ENCODE measurements at regions not wholly inside any gene's neighbourhood (a gene's known extent, or its start where the extent isn't known, plus 50 kb on each side); places are given as distances from the start of the nearest gene placed in this dataset.

DNA sequence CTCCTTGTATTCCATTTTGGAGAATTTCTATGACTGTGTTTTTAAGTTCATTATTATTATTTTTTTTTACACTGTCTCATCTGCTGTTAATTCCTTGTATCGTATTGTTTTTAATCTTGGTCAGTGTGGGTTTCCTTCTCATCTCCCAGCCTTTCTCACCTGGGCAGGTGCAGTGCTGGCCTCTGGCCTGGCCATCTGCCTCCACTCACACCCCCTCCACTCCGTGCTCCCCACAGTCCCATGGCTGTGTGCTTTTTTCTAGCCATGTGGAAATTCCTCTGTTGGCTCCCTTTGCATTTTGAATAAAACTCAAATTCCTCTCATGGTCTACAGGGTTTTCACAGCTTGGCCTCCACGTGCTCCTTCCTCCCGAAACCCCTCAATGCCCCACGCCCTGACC lies 50.3 kb upstream of the LINC01488 start:
- dilution Hi-C loops (cut with MboI; ENCODE audit: extremely low pct_ligation_motif_present, low sequenced_read_pairs) (no loop called here), intact Hi-C loops (cut with micrococcal nuclease) (no loop called here)
- no peak overlapping the region for H3K9ac ChIP-seq (replicated peaks; ENCODE audit: extremely low read depth, insufficient read depth, low read length)
- no peaks in the 10 kb centered on the region for H3K36me3 ChIP-seq (ENCODE audit: control insufficient read depth in 2 of 2, extremely low read depth in 1 of 2, insufficient read depth in 2 of 2, low read length in 2 of 2)
- no peaks in the 10 kb centered on the region for H3K79me2 ChIP-seq (ENCODE audit: control insufficient read depth, insufficient read depth, low read length)
- H3K27ac ChIP-seq (ENCODE audit: insufficient read depth, low read depth, low read length) = no peak overlapping the region
- no peak overlapping the region for H3K4me2 ChIP-seq (ENCODE audit: insufficient read depth, low read length)
- CTCF ChIA-PET = interaction anchor here (1.5 kb wide), 1 partner anchor 11 kb away, joined by 3 read pairs; no protein-coding TSS in a partner anchor
- H4K20me1 ChIP-seq (replicated peaks; ENCODE audit: control insufficient read depth, extremely low read depth, insufficient read depth, low read length) = no peaks in the 10 kb centered on the region
- POLR2A ChIA-PET = interaction anchor here (0.6 kb wide), 1 partner anchor 169 kb away, joined by 4 read pairs; no protein-coding TSS in a partner anchor
- H3K9me1 ChIP-seq (replicated peaks; ENCODE audit: control insufficient read depth, extremely low read depth, insufficient read depth, low read length) = no peaks in the 10 kb centered on the region
- H3K9me3 ChIP-seq (replicated peaks; ENCODE audit: control insufficient read depth, insufficient read depth, low read length) = no peaks in the 10 kb centered on the region
- H3K4me1 ChIP-seq (ENCODE audit: control insufficient read depth, extremely low read depth, insufficient read depth, low read length) = no peaks in the 10 kb centered on the region
- BruUV-seq (replicated peaks) = no TSS peak
- H2AFZ ChIP-seq (ENCODE audit: low read depth, low read length) = no peak overlapping the region
- DNase-seq (ENCODE audit: low read depth, low spot score) (no peak), FAIRE-seq (no peak)
- no peak overlapping the region for H3K4me3 ChIP-seq (replicated peaks in 1 of 3; ENCODE audit: insufficient read depth in 1 of 3, low read depth in 1 of 3, low read length in 3 of 3)
- TF ChIP-seq POLR2AphosphoS5 (IDR thresholded peaks at IDR 0.05; ENCODE audit: insufficient read depth, low read depth, low read length) = no peak
- H3K27me3 ChIP-seq (ENCODE audit: control insufficient read depth in 2 of 2, insufficient read depth in 2 of 2, low read length in 2 of 2) = no peaks in the 10 kb centered on the region
